ENCODE measurements at regions not wholly inside any gene's neighbourhood (a gene's known extent, or its start where the extent isn't known, plus 50 kb on each side); places are given as distances from the start of the nearest gene placed in this dataset.

DNA sequence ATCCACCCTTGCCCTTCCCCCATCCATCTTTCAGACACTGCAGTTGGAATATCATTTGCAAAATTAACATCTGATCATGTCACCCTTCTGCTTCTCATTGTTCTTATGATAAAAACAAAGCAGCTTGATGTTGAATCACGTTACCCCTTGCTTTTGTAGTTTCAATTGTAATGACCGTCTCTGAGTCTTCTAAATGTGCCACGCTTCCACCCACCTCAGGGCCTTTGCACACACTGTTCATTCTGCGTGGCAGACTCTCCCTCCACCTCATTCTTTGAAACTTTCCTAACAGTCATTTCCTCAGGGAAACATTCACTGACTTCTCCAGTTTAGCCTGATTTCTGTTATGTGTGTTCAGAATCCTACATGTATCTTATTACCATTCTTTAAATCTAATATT is 143.6 kb upstream of the LMO4 start:
- TF ChIP-seq, protein P1, sequence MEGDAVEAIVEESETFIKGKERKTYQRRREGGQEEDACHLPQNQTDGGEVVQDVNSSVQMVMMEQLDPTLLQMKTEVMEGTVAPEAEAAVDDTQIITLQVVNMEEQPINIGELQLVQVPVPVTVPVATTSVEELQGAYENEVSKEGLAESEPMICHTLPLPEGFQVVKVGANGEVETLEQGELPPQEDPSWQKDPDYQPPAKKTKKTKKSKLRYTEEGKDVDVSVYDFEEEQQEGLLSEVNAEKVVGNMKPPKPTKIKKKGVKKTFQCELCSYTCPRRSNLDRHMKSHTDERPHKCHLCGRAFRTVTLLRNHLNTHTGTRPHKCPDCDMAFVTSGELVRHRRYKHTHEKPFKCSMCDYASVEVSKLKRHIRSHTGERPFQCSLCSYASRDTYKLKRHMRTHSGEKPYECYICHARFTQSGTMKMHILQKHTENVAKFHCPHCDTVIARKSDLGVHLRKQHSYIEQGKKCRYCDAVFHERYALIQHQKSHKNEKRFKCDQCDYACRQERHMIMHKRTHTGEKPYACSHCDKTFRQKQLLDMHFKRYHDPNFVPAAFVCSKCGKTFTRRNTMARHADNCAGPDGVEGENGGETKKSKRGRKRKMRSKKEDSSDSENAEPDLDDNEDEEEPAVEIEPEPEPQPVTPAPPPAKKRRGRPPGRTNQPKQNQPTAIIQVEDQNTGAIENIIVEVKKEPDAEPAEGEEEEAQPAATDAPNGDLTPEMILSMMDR (IDR thresholded peaks at IDR 0.05) = no peak
- no peak for TF ChIP-seq POLR2A (IDR thresholded peaks at IDR 0.05)

Measured in thyroid gland (tissue), 4 donors.